ENCODE measurements at regions not wholly inside any gene's neighbourhood (a gene's known extent, or its start where the extent isn't known, plus 50 kb on each side); places are given as distances from the start of the nearest gene placed in this dataset.

GRCh38 chr20:39670988-39671387 lies 708.8 kb downstream of the DHX35 start:
- H3K9me3 Mint-ChIP-seq = no peaks in the 10 kb centered on the region
- no peak overlapping the region for H3K27ac Mint-ChIP-seq
- no peak for ATAC-seq

GRCh38 chr20:39669659-39670058 lies 707.5 kb downstream of the DHX35 start:
- no peak for ATAC-seq
- H3K36me3 Mint-ChIP-seq = no peaks in the 10 kb centered on the region
- no peak overlapping the region for H3K27ac Mint-ChIP-seq
- H3K27me3 Mint-ChIP-seq = no peaks in the 10 kb centered on the region
- no peaks in the 10 kb centered on the region for H3K9me3 Mint-ChIP-seq
- no peaks in the 10 kb centered on the region for H3K4me1 Mint-ChIP-seq (ENCODE audit: low read depth in 2 of 2)
- DNase-seq (ENCODE audit: low spot score) = no peak
- H3K4me3 Mint-ChIP-seq = no peak overlapping the region

More at GRCh38 chr20:39670988-39671387, 708.8 kb downstream of the DHX35 start:
- no peaks in the 10 kb centered on the region for H3K36me3 Mint-ChIP-seq
- no peaks in the 10 kb centered on the region for H3K4me1 Mint-ChIP-seq (ENCODE audit: low read depth in 2 of 2)
- H3K27me3 Mint-ChIP-seq = no peaks in the 10 kb centered on the region
- no peak overlapping the region for H3K4me3 Mint-ChIP-seq
- no peak for DNase-seq (ENCODE audit: low spot score)

GRCh38 chr20:39668038-39668437 lies 705.9 kb downstream of the DHX35 start:
- DNase-seq (ENCODE audit: low spot score) (no peak), ATAC-seq (no peak)
- no peaks in the 10 kb centered on the region for H3K4me1 Mint-ChIP-seq (ENCODE audit: low read depth in 2 of 2)
- H3K27ac Mint-ChIP-seq = no peak overlapping the region
- H3K36me3 Mint-ChIP-seq = no peaks in the 10 kb centered on the region
- no peak overlapping the region for H3K4me3 Mint-ChIP-seq
- no peaks in the 10 kb centered on the region for H3K27me3 Mint-ChIP-seq
- H3K9me3 Mint-ChIP-seq = no peaks in the 10 kb centered on the region

GRCh38 chr20:39661833-39662232 lies 699.7 kb downstream of the DHX35 start:
- Mint-ChIP-seq H3K27ac (no peak overlapping the region), H3K36me3 (no peaks in the 10 kb centered on the region), H3K4me1 (ENCODE audit: low read depth in 2 of 2) (no peaks in the 10 kb centered on the region), H3K27me3 (no peaks in the 10 kb centered on the region), H3K4me3 (no peak overlapping the region), H3K9me3 (peaks cover 5% of the 10 kb centered on the region)
- ATAC-seq (no peak), DNase-seq (ENCODE audit: low spot score) (no peak)

GRCh38 chr20:39660965-39661364 lies 698.8 kb downstream of the DHX35 start:
- DNase-seq (ENCODE audit: low spot score) = no peak
- H3K27me3 Mint-ChIP-seq = no peaks in the 10 kb centered on the region
- no peak overlapping the region for H3K4me3 Mint-ChIP-seq
- no peaks in the 10 kb centered on the region for H3K36me3 Mint-ChIP-seq
- no peak for ATAC-seq
- H3K27ac Mint-ChIP-seq = no peak overlapping the region
- no peaks in the 10 kb centered on the region for H3K4me1 Mint-ChIP-seq (ENCODE audit: low read depth in 2 of 2)
- H3K9me3 Mint-ChIP-seq = peaks cover 5% of the 10 kb centered on the region

GRCh38 chr20:39660226-39660625 lies 698.1 kb downstream of the DHX35 start:
- Mint-ChIP-seq H3K4me3 (no peak overlapping the region), H3K4me1 (ENCODE audit: low read depth in 2 of 2) (no peaks in the 10 kb centered on the region), H3K9me3 (peaks cover 5% of the 10 kb centered on the region), H3K27ac (no peak overlapping the region), H3K36me3 (no peaks in the 10 kb centered on the region), H3K27me3 (no peaks in the 10 kb centered on the region)
- ATAC-seq = no peak
- no peak for DNase-seq (ENCODE audit: low spot score)

- Mint-ChIP-seq H3K36me3 (no peaks in the 10 kb centered on the region), H3K27ac (no peak overlapping the region), H3K4me1 (ENCODE audit: low read depth in 2 of 2) (no peaks in the 10 kb centered on the region), H3K4me3 (no peak overlapping the region), H3K27me3 (no peaks in the 10 kb centered on the region), H3K9me3 (peaks cover 5% of the 10 kb centered on the region)
- no peak for DNase-seq (ENCODE audit: low spot score)
- no peak for ATAC-seq
These were observed 696.7 kb downstream of the DHX35 start for GRCh38 chr20:39658662-39659409.

GRCh38 chr20:39654171-39654570 lies 692.0 kb downstream of the DHX35 start:
- Mint-ChIP-seq H3K27ac (no peak overlapping the region), H3K36me3 (no peaks in the 10 kb centered on the region), H3K27me3 (peaks cover 0 to 10% of the 10 kb centered on the region in 2 donors), H3K4me3 (no peak overlapping the region), H3K9me3 (peaks cover 3% of the 10 kb centered on the region), H3K4me1 (ENCODE audit: low read depth in 2 of 2) (no peaks in the 10 kb centered on the region)
- DNase-seq (ENCODE audit: low spot score) (no peak), ATAC-seq (no peak)

GRCh38 chr20:39651645-39652325 lies 689.6 kb downstream of the DHX35 start:
- Mint-ChIP-seq H3K36me3 (no peaks in the 10 kb centered on the region), H3K27ac (no peak overlapping the region), H3K4me3 (no peak overlapping the region), H3K27me3 (peaks cover 0 to 10% of the 10 kb centered on the region in 2 donors), H3K4me1 (ENCODE audit: low read depth in 2 of 2) (no peaks in the 10 kb centered on the region), H3K9me3 (peaks cover 3% of the 10 kb centered on the region)
- ATAC-seq (no peak), DNase-seq (ENCODE audit: low spot score) (no peak)

GRCh38 chr20:39646874-39647413 lies 684.8 kb downstream of the DHX35 start:
- Mint-ChIP-seq H3K36me3 (no peaks in the 10 kb centered on the region), H3K27ac (no peak overlapping the region), H3K4me3 (no peak overlapping the region), H3K9me3 (peaks cover 3% of the 10 kb centered on the region), H3K27me3 (peaks cover 0 to 10% of the 10 kb centered on the region in 2 donors), H3K4me1 (ENCODE audit: low read depth in 2 of 2) (no peaks in the 10 kb centered on the region)
- no peak for DNase-seq (ENCODE audit: low spot score)
- ATAC-seq = no peak

GRCh38 chr20:39645131-39645530 lies 683.0 kb downstream of the DHX35 start:
- no peaks in the 10 kb centered on the region for H3K9me3 Mint-ChIP-seq
- H3K27ac Mint-ChIP-seq = no peak overlapping the region
- no peak overlapping the region for H3K4me3 Mint-ChIP-seq
- no peak for DNase-seq (ENCODE audit: low spot score)
- no peaks in the 10 kb centered on the region for H3K4me1 Mint-ChIP-seq (ENCODE audit: low read depth in 2 of 2)
- no peaks in the 10 kb centered on the region for H3K27me3 Mint-ChIP-seq
- no peaks in the 10 kb centered on the region for H3K36me3 Mint-ChIP-seq
- no peak for ATAC-seq

- no peak for DNase-seq (ENCODE audit: low spot score)
- ATAC-seq = no peak
- no peak overlapping the region for H3K27ac Mint-ChIP-seq
- no peaks in the 10 kb centered on the region for H3K27me3 Mint-ChIP-seq
- H3K4me3 Mint-ChIP-seq = no peak overlapping the region
- H3K36me3 Mint-ChIP-seq = no peaks in the 10 kb centered on the region
- H3K9me3 Mint-ChIP-seq = no peaks in the 10 kb centered on the region
- no peaks in the 10 kb centered on the region for H3K4me1 Mint-ChIP-seq (ENCODE audit: low read depth in 2 of 2)
These were observed 681.1 kb downstream of the DHX35 start for GRCh38 chr20:39643292-39643691.

- DNase-seq (ENCODE audit: low spot score) (no peak), ATAC-seq (no peak)
- H3K4me1 Mint-ChIP-seq (ENCODE audit: low read depth in 2 of 2) = no peaks in the 10 kb centered on the region
- H3K9me3 Mint-ChIP-seq = no peaks in the 10 kb centered on the region
- no peak overlapping the region for H3K27ac Mint-ChIP-seq
- no peaks in the 10 kb centered on the region for H3K36me3 Mint-ChIP-seq
- no peak overlapping the region for H3K4me3 Mint-ChIP-seq
- no peaks in the 10 kb centered on the region for H3K27me3 Mint-ChIP-seq
These were observed 679.3 kb downstream of the DHX35 start for GRCh38 chr20:39641423-39641822.

- DNase-seq (ENCODE audit: low spot score) (no peak), ATAC-seq (no peak)
- Mint-ChIP-seq H3K27me3 (no peaks in the 10 kb centered on the region), H3K9me3 (no peaks in the 10 kb centered on the region), H3K4me1 (ENCODE audit: low read depth in 2 of 2) (no peaks in the 10 kb centered on the region), H3K27ac (no peak overlapping the region), H3K4me3 (no peak overlapping the region), H3K36me3 (no peaks in the 10 kb centered on the region)
These were observed 678.0 kb downstream of the DHX35 start for GRCh38 chr20:39640147-39640546.

Measured in natural killer cell treated with Interleukin-12 subunit alpha and Interleukin-12 subunit beta and Interleukin-15 and Interleukin-18, amount 100 ng/mL, for 72 hours (primary cell).